Muscle layer of colon (tissue), 2 donors: ENCODE measurements at regions not wholly inside any gene's neighbourhood (a gene's known extent, or its start where the extent isn't known, plus 50 kb on each side); places are given as distances from the start of the nearest gene placed in this dataset.

Experiments used
- H3K27ac ChIP-seq: one replicate; pipeline ENCODE4 v1.7.0; 2013; ENCODE audit warnings: low read depth, mild to moderate bottlenecking, low read length, moderate library complexity
- H3K27me3 ChIP-seq, 2 donors: one replicate each; pipeline ENCODE4 v1.7.0; 2013; ENCODE audit warnings: low read length in 2 of 2, mild to moderate bottlenecking in 2 of 2; ENCODE audit not compliant: insufficient read depth in 2 of 2, control insufficient read depth in 1 of 2
- H3K36me3 ChIP-seq: one replicate; pipeline ENCODE4 v1.7.0; 2013; ENCODE audit warnings: mild to moderate bottlenecking, low read length; ENCODE audit not compliant: insufficient read depth
- H3K4me1 ChIP-seq: one replicate; pipeline ENCODE4 v1.7.0; 2013; ENCODE audit warnings: mild to moderate bottlenecking, low read length; ENCODE audit not compliant: insufficient read depth
- H3K4me3 ChIP-seq, 2 donors: one replicate each; pipeline ENCODE4 v1.7.0; 2013; ENCODE audit warnings: low read length in 2 of 2, low read depth in 1 of 2, mild to moderate bottlenecking in 1 of 2, moderate library complexity in 1 of 2
- H3K9ac ChIP-seq: one replicate; pipeline ENCODE4 v1.7.0; 2013; ENCODE audit warnings: low read length
- H3K9me3 ChIP-seq: one replicate; pipeline ENCODE4 v1.7.0; 2013; ENCODE audit warnings: mild to moderate bottlenecking, low read length
- donor health status: abdominal sarcoma.
- donor health status: Adenocarcinoma of cecum.

DNA sequence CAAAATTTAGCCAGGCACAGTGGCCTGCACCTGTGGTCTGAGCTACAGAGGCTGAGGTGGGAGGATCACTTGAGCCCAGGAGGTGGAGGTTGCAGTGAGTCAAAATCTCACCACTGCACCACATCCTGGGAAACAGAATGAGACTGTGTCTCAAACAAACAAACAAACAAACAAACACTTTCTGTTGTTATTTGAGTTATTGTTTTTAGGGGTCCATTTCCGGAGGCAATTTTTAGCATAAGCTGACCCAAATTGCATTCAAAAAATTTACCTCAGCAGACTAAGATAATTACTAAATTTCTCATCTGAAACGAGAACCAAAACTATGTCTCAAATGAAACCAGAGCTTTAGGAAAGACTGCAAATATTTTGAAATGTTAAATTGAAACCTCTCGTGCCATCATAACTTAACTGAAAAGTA lies 1485.1 kb downstream of the EFNA5 start:
- Histone ChIP-seq H3K9me3 (no peaks in the 10 kb centered on the region), H3K4me3 (no peak overlapping the region), H3K27ac (no peak overlapping the region), H3K27me3 (no peaks in the 10 kb centered on the region), H3K9ac (no peak overlapping the region), H3K36me3 (no peaks in the 10 kb centered on the region), H3K4me1 (no peaks in the 10 kb centered on the region)

DNA sequence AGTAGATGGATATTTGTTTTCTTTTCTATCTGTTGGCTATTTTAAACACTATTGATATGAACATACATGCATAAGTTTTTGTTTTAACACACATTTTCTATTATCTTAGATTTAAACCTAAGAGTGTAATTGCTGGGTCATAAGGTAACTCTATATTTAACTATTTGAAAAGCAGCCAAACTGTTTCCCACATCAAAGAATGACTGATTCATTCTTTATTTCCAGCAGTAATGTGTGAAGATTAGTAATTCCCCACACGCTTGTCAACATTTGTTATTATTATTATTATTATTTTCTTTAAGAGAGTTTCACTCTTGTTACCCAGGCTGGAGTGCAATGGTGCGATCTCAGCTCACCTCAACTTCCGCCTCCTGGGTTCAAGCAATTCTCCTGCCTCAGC lies 1495.8 kb downstream of the EFNA5 start:
- Histone ChIP-seq H3K9ac (no peak overlapping the region), H3K36me3 (no peaks in the 10 kb centered on the region), H3K27me3 (no peaks in the 10 kb centered on the region), H3K4me3 (no peak overlapping the region), H3K9me3 (no peaks in the 10 kb centered on the region), H3K27ac (no peak overlapping the region), H3K4me1 (no peaks in the 10 kb centered on the region)

DNA sequence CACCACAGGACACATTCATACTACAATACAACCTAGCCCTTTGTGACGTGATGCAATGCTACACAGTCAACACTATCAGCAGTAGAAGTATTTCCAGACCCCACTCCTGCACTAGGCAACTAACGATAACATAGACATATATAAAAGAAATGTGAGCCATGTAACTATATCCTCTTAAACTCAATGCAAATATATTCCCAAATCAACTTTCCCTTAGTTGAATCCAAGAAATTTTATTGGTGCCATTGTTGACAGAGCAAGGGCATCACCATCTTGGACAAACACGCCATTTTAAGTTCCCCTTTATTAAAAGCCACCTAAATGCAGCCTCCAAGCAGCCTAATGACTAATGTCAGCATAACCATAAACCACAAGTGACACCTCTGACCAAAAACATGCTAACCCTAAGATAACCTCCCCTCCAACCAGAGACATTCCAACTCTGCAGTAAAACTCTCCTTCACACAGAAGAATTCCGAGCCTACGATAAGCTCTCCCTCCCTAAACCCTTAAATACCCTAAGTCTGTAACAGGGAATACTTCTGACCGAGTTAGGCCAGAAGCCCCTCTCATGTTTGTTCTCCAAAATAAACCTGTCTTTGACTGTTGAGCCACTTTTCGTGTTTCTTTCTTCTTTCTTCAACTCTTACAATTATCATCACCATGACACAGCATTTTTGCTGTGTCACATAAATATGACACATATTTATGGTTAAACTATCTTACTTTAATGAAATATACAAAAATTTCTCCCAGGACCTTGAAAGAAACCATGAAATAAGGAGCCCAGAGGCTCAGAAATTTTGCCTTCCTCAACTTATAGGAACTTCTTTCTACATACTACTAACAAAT lies 1497.8 kb downstream of the EFNA5 start:
- H3K4me1 ChIP-seq: no peaks in the 10 kb centered on the region
- H3K27ac ChIP-seq: no peak overlapping the region
- no peaks in the 10 kb centered on the region for H3K36me3 ChIP-seq
- H3K4me3 ChIP-seq: no peak overlapping the region
- H3K9me3 ChIP-seq: no peaks in the 10 kb centered on the region
- no peaks in the 10 kb centered on the region for H3K27me3 ChIP-seq
- H3K9ac ChIP-seq: no peak overlapping the region

DNA sequence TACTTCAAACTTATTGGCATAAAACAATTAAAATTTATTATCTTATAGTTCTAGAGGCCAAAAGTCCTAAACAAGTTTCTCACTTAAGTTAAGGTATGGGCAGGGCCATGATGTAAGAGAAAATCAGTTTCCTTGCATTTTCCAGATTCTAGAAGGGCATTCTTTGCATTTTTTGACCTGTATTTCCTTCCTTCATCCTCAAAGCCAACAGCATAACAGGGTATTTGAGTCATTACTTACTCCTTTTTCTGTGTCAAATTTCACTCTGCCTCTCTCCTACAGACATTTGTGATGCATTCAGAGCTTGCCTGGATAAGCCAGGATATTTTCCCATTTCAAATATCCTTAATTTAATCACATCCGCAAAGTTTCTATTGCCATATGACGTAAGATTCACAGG lies 1499.0 kb downstream of the EFNA5 start:
- Histone ChIP-seq H3K27ac (no peak overlapping the region), H3K9ac (no peak overlapping the region)

DNA sequence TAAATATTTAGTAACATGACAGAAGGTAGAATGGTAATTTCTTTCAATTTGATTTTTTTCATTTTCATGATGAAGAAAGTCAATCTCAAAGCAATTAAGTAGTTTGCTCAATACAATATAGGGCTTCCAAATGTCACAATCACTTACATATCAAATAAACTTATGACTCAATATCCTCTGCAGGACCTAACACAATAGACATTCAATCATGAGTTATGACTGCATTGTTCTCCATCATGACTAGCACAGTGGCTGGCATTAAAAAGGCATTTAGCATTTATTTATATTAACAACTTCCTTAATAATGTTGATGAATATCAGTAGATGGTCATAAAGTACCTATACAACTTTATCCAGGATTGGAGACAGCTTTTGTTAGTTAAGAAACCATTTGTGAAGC lies 1499.6 kb downstream of the EFNA5 start:
- Histone ChIP-seq H3K4me1 (no peaks in the 10 kb centered on the region), H3K27ac (no peak overlapping the region), H3K36me3 (no peaks in the 10 kb centered on the region)

More for the DNA sequence above, 1499.0 kb downstream of the EFNA5 start:
- H3K4me1 ChIP-seq: no peaks in the 10 kb centered on the region
- no peak overlapping the region for H3K4me3 ChIP-seq
- no peaks in the 10 kb centered on the region for H3K36me3 ChIP-seq
- no peaks in the 10 kb centered on the region for H3K27me3 ChIP-seq
- no peaks in the 10 kb centered on the region for H3K9me3 ChIP-seq

DNA sequence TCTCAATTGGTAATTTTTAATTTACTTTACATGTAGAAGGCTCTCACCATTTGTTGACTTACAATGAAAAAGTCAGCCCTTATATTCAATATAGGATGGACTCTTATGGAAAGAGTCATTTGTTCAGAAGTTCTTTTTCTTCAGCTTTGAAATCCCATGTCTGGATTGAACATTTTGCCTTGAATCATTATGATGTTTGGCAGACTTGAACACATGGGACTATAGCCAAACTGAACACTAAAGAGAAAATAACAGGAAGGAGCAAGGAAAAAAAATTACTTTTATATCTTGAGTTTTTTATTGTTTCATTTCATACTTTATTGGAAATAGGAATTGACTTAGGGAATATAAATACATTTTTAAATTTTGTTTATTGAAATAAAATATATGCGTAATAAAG lies 1503.0 kb downstream of the EFNA5 start:
- Histone ChIP-seq H3K9ac (no peak overlapping the region), H3K36me3 (no peaks in the 10 kb centered on the region), H3K27me3 (no peaks in the 10 kb centered on the region), H3K4me1 (no peaks in the 10 kb centered on the region), H3K9me3 (no peaks in the 10 kb centered on the region), H3K27ac (no peak overlapping the region), H3K4me3 (no peak overlapping the region)

More for the DNA sequence above, 1499.6 kb downstream of the EFNA5 start:
- H3K27me3 ChIP-seq: no peaks in the 10 kb centered on the region
- H3K9me3 ChIP-seq: no peaks in the 10 kb centered on the region
- H3K9ac ChIP-seq: no peak overlapping the region
- H3K4me3 ChIP-seq: no peak overlapping the region

DNA sequence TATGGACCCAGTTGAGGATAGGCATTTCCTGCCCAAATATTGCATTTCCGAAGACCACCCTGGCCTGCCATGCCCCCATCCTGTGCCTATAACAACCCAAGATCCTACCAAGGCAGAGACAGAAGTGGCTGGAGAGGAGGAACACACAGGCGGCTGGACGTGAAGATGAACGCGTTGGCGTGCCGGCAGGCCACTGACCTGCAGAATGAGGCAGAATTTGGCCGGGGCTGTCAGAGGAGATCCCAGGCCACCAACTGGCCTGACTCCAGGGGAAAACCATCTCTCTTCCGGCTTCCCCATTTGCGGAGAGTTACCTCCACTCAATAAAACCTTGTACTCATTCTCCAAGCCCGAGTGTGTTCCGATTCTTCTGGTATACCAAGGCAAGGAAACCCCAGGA lies 1507.5 kb downstream of the EFNA5 start:
- Histone ChIP-seq H3K36me3 (no peaks in the 10 kb centered on the region), H3K4me1 (no peaks in the 10 kb centered on the region), H3K27ac (no peak overlapping the region), H3K4me3 (no peak overlapping the region), H3K9me3 (no peaks in the 10 kb centered on the region), H3K9ac (no peak overlapping the region), H3K27me3 (no peaks in the 10 kb centered on the region)

DNA sequence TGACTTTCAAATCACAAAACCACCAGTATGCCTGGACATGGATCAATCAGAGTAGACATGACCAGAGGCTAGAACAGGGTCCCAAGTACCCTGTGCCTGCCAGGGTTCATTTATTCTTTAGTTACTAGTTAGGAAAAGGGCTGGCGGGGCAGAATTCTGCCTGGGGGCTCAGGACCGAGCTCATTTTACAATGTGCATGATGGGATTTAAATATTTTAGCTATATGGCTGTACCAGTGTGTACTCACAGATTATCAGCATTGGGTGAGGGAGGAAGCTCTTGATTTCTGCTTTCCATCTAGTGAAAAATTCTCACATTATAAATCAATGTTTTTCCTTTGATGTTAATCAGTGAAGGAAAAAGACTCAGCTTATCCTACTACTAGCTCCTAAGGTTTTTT lies 1511.1 kb downstream of the EFNA5 start:
- Histone ChIP-seq H3K27ac (no peak overlapping the region), H3K36me3 (no peaks in the 10 kb centered on the region), H3K27me3 (no peaks in the 10 kb centered on the region), H3K9me3 (no peaks in the 10 kb centered on the region), H3K9ac (no peak overlapping the region), H3K4me1 (no peaks in the 10 kb centered on the region), H3K4me3 (no peak overlapping the region)

DNA sequence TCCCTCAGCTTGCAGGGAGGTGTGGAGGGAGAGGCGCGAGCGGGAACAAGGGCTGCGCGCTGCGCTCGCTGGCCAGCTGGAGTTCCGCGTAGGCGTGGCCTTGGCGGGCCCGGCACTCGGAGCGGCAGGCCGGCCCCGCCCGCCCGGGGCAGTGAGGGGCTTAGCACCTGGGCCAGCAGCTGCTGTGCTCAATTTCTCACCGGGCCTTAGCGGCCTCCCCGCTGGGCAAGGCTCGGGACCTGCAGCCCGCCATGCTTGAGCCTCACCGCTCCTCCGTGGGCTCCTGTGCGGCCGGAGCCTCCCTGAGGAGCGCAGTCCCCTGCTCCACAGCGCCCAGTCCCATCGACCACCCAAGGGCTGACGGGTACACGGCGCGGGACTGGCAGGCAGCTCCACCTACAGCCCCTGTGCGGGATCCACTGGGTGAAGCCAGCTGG lies 1516.4 kb downstream of the EFNA5 start:
- Histone ChIP-seq H3K4me3 (no peak overlapping the region), H3K9ac (no peak overlapping the region), H3K36me3 (no peaks in the 10 kb centered on the region), H3K27me3 (no peaks in the 10 kb centered on the region), H3K27ac (no peak overlapping the region), H3K9me3 (no peaks in the 10 kb centered on the region), H3K4me1 (no peaks in the 10 kb centered on the region)

DNA sequence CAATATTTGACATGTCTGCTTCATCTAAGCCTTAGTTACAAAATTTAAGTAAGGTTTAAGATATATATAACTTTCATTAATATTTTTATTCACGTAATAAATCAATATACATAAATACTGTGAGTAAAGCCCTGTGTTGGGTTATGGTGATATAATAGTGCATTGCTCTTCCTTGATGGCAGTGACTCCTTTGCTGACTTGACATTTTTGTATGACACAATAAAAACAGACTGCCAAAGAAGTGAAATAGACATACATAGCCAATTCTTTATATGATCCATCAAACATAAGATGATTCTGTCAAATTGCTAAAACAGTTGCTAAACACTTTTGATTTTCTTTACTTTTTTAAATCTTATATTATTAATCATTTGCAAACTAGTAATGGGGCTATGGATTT lies 1518.2 kb downstream of the EFNA5 start:
- H3K9ac ChIP-seq: no peak overlapping the region
- H3K9me3 ChIP-seq: no peaks in the 10 kb centered on the region
- H3K4me3 ChIP-seq: no peak overlapping the region

DNA sequence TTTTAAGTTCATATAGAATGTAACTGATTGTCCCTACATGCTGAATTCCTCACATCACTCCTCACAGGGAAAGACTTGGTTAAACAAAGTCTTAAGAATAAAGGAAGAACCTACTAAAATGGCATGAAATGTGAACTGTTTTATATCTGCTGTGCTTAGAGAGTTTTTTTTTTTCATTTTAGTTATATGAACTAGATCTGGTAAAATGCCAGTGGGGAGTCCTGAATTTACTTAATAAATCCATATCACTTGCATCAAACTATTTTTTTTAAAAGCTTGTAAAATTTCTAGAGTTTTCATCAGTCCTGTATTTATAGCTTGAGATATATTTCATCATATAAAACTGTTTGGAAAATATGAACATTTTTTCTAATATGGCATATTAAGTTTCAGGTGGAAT lies 1528.6 kb downstream of the EFNA5 start:
- H3K27ac ChIP-seq: no peak overlapping the region
- H3K9me3 ChIP-seq: no peaks in the 10 kb centered on the region
- H3K27me3 ChIP-seq: no peaks in the 10 kb centered on the region
- H3K4me1 ChIP-seq: no peaks in the 10 kb centered on the region
- no peak overlapping the region for H3K4me3 ChIP-seq
- H3K36me3 ChIP-seq: no peaks in the 10 kb centered on the region
- no peak overlapping the region for H3K9ac ChIP-seq

More for the DNA sequence above, 1518.2 kb downstream of the EFNA5 start:
- H3K36me3 ChIP-seq: no peaks in the 10 kb centered on the region
- no peak overlapping the region for H3K27ac ChIP-seq
- H3K27me3 ChIP-seq: no peaks in the 10 kb centered on the region
- no peaks in the 10 kb centered on the region for H3K4me1 ChIP-seq

DNA sequence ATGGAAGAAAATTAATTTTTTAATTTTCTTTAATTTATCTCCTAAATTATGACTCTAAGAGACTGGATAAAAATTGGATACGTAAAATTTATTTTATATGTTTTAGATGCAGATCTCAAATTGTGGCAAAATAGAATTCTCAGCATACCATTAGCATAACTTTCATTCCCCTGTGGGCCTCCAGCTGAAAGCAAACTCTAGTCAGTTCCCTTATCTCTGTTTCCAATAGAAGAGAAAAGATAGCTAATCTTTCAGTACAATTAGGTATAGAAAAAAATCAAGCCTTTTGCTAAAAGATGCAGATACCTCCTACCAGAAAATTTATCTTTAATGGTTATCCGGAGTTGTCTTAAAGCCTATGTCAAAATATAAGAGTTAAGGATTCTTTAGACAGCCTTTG lies 1530.6 kb downstream of the EFNA5 start:
- Histone ChIP-seq H3K9me3 (no peaks in the 10 kb centered on the region), H3K4me1 (no peaks in the 10 kb centered on the region), H3K36me3 (no peaks in the 10 kb centered on the region), H3K27ac (no peak overlapping the region), H3K9ac (no peak overlapping the region), H3K27me3 (no peaks in the 10 kb centered on the region), H3K4me3 (no peak overlapping the region)
